KMS-11 (cell line): ENCODE measurements at regions not wholly inside any gene's neighbourhood (a gene's known extent, or its start where the extent isn't known, plus 50 kb on each side); places are given as distances from the start of the nearest gene placed in this dataset.

ENCODE experiments used
- H2AFZ ChIP-seq: fragments of 200-600 bp; sonication (generic); 2 replicates; pipeline ENCODE4 v1.6.1; 2016; ENCODE audit warnings: antibody characterized with exemption, mixed run types, low read depth
- H3K27ac ChIP-seq: fragments of 200-600 bp; sonication (generic); 2 replicates; pipeline ENCODE4 v1.6.1; 2016; ENCODE audit warnings: mild to moderate bottlenecking, mixed run types
- H3K27me3 ChIP-seq: fragments of 200-600 bp; sonication (generic); 2 replicates; pipeline ENCODE4 v1.6.1; 2017; ENCODE audit warnings: mild to moderate bottlenecking, low read depth, mixed run types, moderate library complexity; ENCODE audit not compliant: insufficient read depth
- H3K36me3 ChIP-seq: fragments of 200-600 bp; sonication (generic); 2 replicates; pipeline ENCODE4 v1.6.1; 2017; ENCODE audit warnings: mild to moderate bottlenecking, mixed run types; ENCODE audit not compliant: insufficient read depth
- H3K4me1 ChIP-seq: fragments of 200-600 bp; sonication (generic); 2 replicates; pipeline ENCODE4 v1.6.1; 2016; ENCODE audit warnings: mild to moderate bottlenecking, low read depth, mixed run types; ENCODE audit not compliant: poor library complexity, severe bottlenecking
- H3K4me2 ChIP-seq: fragments of 200-600 bp; sonication (generic); 2 replicates; pipeline ENCODE4 v1.7.0; 2016; ENCODE audit warnings: mild to moderate bottlenecking, mixed run types
- H3K4me3 ChIP-seq: fragments of 200-600 bp; sonication (generic); IDR thresholded peaks from 2 replicates; pipeline ENCODE4 v1.6.1; 2017; ENCODE audit warnings: low read depth, low read length, mixed read lengths; ENCODE audit not compliant: insufficient read depth
- H3K79me2 ChIP-seq: fragments of 200-600 bp; sonication (generic); 2 replicates; pipeline ENCODE4 v1.6.1; 2016; ENCODE audit warnings: low read depth, mixed run types; ENCODE audit not compliant: insufficient read depth
- H3K9ac ChIP-seq: fragments of 200-600 bp; sonication (generic); 2 replicates; pipeline ENCODE4 v1.6.1; 2016; ENCODE audit warnings: mild to moderate bottlenecking, mixed run types
- H4K20me1 ChIP-seq: fragments of 200-600 bp; sonication (generic); 2 replicates; pipeline ENCODE4 v1.6.1; 2016; ENCODE audit warnings: mild to moderate bottlenecking, mixed run types; ENCODE audit not compliant: insufficient read depth
- CTCF ChIP-seq: fragments of 200-600 bp; sonication (generic); conservative IDR thresholded peaks from 2 replicates; pipeline ENCODE4 v1.6.1; 2017; ENCODE audit warnings: low read depth, mild to moderate bottlenecking, antibody characterized with exemption, low read length, moderate library complexity, mixed read lengths

GRCh38 chr2:198347349-198347748 lies 543.0 kb downstream of the PLCL1 start:
- Histone ChIP-seq H3K27ac (no peak overlapping the region), H2AFZ (no peak overlapping the region), H3K9ac (no peak overlapping the region), H3K4me1 (no peaks in the 10 kb centered on the region), H3K27me3 (no peaks in the 10 kb centered on the region), H3K4me2 (no peak overlapping the region), H3K79me2 (no peaks in the 10 kb centered on the region), H4K20me1 (no peaks in the 10 kb centered on the region), H3K4me3 (no peak overlapping the region), H3K36me3 (no peaks in the 10 kb centered on the region)
- no peak for TF ChIP-seq CTCF

GRCh38 chr2:198343471-198343870 lies 539.1 kb downstream of the PLCL1 start:
- H3K4me3 ChIP-seq: no peak overlapping the region
- no peak overlapping the region for H3K4me2 ChIP-seq
- no peak overlapping the region for H3K9ac ChIP-seq
- H4K20me1 ChIP-seq: no peaks in the 10 kb centered on the region
- no peaks in the 10 kb centered on the region for H3K79me2 ChIP-seq
- H3K4me1 ChIP-seq: no peaks in the 10 kb centered on the region
- H3K36me3 ChIP-seq: no peaks in the 10 kb centered on the region
- H3K27ac ChIP-seq: no peak overlapping the region
- H3K27me3 ChIP-seq: no peaks in the 10 kb centered on the region
- H2AFZ ChIP-seq: no peak overlapping the region
- no peak for TF ChIP-seq CTCF

GRCh38 chr2:198340846-198341245 lies 536.5 kb downstream of the PLCL1 start:
- H3K4me3 ChIP-seq: no peak overlapping the region
- no peak overlapping the region for H3K27ac ChIP-seq
- no peaks in the 10 kb centered on the region for H4K20me1 ChIP-seq
- H3K27me3 ChIP-seq: no peaks in the 10 kb centered on the region
- no peaks in the 10 kb centered on the region for H3K79me2 ChIP-seq
- no peaks in the 10 kb centered on the region for H3K4me1 ChIP-seq
- no peaks in the 10 kb centered on the region for H3K36me3 ChIP-seq
- no peak overlapping the region for H3K9ac ChIP-seq
- no peak overlapping the region for H2AFZ ChIP-seq
- no peak for TF ChIP-seq CTCF
- no peak overlapping the region for H3K4me2 ChIP-seq

- H3K4me1 ChIP-seq: no peaks in the 10 kb centered on the region
- H3K9ac ChIP-seq: no peak overlapping the region
- no peaks in the 10 kb centered on the region for H3K27me3 ChIP-seq
- no peak overlapping the region for H3K4me2 ChIP-seq
- TF ChIP-seq CTCF: no peak
- no peaks in the 10 kb centered on the region for H3K79me2 ChIP-seq
- H3K27ac ChIP-seq: no peak overlapping the region
- no peak overlapping the region for H3K4me3 ChIP-seq
- H4K20me1 ChIP-seq: no peaks in the 10 kb centered on the region
- no peaks in the 10 kb centered on the region for H3K36me3 ChIP-seq
- H2AFZ ChIP-seq: no peak overlapping the region
These were observed 534.7 kb downstream of the PLCL1 start for GRCh38 chr2:198339116-198339515.

GRCh38 chr2:198337368-198337767 lies 533.0 kb downstream of the PLCL1 start:
- Histone ChIP-seq H2AFZ (no peak overlapping the region), H3K4me3 (no peak overlapping the region), H3K27ac (no peak overlapping the region), H4K20me1 (no peaks in the 10 kb centered on the region), H3K4me1 (no peaks in the 10 kb centered on the region), H3K36me3 (no peaks in the 10 kb centered on the region), H3K79me2 (no peaks in the 10 kb centered on the region), H3K9ac (no peak overlapping the region), H3K27me3 (no peaks in the 10 kb centered on the region), H3K4me2 (no peak overlapping the region)
- TF ChIP-seq CTCF: no peak
